ENCODE measurements at regions not wholly inside any gene's neighbourhood (a gene's known extent, or its start where the extent isn't known, plus 50 kb on each side); places are given as distances from the start of the nearest gene placed in this dataset.

DNA sequence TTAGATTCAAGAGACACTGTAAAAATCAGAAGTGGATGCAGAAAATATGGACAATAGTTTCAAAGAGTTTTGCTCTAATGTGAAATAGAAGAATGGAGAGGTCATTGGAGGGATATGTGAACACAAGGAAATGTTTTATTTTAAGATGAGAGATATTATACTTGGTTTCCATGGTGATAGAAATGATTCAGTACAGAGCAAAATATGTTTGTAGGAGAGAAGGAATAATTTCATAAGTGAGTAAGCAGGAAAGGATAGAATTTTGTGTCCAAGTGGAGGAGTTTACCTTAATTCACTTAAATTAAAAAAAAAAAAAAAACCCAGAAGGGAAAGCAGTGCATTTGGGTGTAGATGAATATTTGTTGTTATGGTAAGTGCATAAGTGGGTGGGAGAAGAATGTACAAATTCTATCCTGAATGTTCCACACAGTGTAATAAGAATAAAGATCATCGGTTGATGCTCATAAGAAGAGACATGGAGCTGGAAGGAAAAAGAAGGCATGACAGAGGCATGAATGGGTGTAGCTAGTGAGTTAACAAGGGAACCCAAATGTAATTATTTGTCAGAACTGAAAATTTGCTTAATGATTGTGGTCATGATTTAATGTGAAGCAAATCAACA, 688.9 kb upstream of the GJE1 start:
- ATAC-seq (no peak), DNase-seq (no peak)
- peaks cover 0 to 3% (median 0%) of the 10 kb centered on the region in 12 donors for H3K4me1 ChIP-seq
- H3K9me3 ChIP-seq, result peaks cover 0 to 16% (median 0%) of the 10 kb centered on the region in 12 donors
- no peaks in the 10 kb centered on the region for H3K27me3 ChIP-seq
- 96 to 100% (median 99%) methylated on average over 1 of the region's 1 CpG for WGBS, 4 donors
- H3K4me3 ChIP-seq, result no peak overlapping the region
- intact Hi-C loops (cut with DNase I), result no loop called here
- H3K36me3 ChIP-seq, result no peaks in the 10 kb centered on the region
- H3K27ac ChIP-seq, result no peak overlapping the region
- TF ChIP-seq POLR2A (IDR thresholded peaks at IDR 0.05), result no peak

DNA sequence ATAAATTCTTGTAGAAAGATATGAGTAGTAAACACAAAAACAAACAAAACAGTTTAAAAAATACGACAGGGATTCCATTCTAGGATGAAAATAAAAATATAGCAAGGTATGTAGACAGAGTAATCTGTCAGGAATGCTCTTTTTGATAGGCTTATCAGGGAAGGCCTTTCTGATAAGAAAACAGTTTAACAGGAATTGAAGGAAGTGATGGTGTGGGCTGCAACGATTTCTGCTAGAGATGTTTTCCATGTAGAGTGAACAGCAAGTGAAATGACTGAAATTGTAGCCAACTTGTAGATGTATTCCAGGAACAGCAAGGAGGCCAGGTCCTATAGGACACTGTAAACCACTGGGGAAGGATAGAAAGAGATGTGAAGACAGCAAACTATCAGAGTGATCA, 689.7 kb upstream of the GJE1 start:
- DNase-seq (no peak), ATAC-seq (no peak)
- H3K4me1 ChIP-seq, result peaks cover 0 to 3% (median 0%) of the 10 kb centered on the region in 12 donors
- H3K36me3 ChIP-seq, result no peaks in the 10 kb centered on the region
- 23 to 30% (median 27%) methylated on average over 2 of the region's 2 CpGs for WGBS, 4 donors
- H3K9me3 ChIP-seq, result peaks cover 0 to 16% (median 0%) of the 10 kb centered on the region in 12 donors
- TF ChIP-seq, protein P1, sequence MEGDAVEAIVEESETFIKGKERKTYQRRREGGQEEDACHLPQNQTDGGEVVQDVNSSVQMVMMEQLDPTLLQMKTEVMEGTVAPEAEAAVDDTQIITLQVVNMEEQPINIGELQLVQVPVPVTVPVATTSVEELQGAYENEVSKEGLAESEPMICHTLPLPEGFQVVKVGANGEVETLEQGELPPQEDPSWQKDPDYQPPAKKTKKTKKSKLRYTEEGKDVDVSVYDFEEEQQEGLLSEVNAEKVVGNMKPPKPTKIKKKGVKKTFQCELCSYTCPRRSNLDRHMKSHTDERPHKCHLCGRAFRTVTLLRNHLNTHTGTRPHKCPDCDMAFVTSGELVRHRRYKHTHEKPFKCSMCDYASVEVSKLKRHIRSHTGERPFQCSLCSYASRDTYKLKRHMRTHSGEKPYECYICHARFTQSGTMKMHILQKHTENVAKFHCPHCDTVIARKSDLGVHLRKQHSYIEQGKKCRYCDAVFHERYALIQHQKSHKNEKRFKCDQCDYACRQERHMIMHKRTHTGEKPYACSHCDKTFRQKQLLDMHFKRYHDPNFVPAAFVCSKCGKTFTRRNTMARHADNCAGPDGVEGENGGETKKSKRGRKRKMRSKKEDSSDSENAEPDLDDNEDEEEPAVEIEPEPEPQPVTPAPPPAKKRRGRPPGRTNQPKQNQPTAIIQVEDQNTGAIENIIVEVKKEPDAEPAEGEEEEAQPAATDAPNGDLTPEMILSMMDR (IDR thresholded peaks at IDR 0.05), result no peak
- TF ChIP-seq POLR2A (IDR thresholded peaks at IDR 0.05), result no peak
- no peak overlapping the region for H3K4me3 ChIP-seq
- H3K27me3 ChIP-seq, result no peaks in the 10 kb centered on the region
- no peak overlapping the region for H3K27ac ChIP-seq
- intact Hi-C loops (cut with DNase I), result no loop called here

DNA sequence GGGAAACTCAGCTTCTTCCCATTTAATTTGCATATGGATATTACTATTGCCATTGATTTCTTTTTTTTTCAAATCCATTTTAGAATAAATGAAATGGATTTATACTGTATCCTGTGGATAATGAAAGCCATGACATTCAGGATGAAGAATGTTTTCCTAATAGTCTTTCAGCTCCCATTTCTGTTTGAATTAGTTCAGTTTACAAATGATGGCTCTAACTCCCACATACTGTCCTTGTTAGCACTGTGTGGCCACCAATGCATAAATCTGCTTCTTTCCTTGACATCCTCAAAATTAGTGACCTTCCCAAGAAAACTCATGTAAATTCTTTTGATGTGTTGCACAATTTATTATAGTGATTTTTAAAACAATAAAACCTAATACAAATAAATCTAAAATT, 693.2 kb upstream of the GJE1 start:
- TF ChIP-seq, protein P1 (IDR thresholded peaks at IDR 0.05), result no peak
- TF ChIP-seq POLR2A (IDR thresholded peaks at IDR 0.05), result no peak
- Histone ChIP-seq H3K27ac (no peak overlapping the region), H3K4me1 (peaks cover 0 to 3% (median 0%) of the 10 kb centered on the region in 12 donors), H3K36me3 (no peaks in the 10 kb centered on the region), H3K9me3 (peaks cover 0 to 16% (median 0%) of the 10 kb centered on the region in 12 donors), H3K27me3 (no peaks in the 10 kb centered on the region), H3K4me3 (no peak overlapping the region)
- intact Hi-C loops (cut with DNase I), result no loop called here
- ATAC-seq, result no peak
- DNase-seq, result no peak

DNA sequence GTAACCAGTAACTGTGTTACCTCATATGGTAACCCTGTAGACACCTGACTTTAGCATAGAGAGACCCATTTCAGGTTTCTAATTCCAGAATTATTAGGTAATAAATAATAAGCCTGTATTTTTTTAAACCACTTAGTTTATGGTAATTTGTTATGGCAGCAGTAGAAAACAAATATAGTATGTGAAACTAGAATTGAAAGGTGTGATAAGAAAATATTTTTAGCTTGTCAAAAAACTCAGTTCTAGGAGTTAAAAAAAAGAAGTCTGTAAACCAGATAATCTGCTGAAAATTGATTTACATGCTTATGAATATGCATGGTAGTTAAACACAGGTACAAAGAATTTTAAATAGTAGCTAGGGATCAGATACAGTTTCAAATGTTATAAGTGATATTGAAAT, 695.0 kb upstream of the GJE1 start:
- H3K4me3 ChIP-seq, result no peak overlapping the region
- no peak for TF ChIP-seq POLR2A (IDR thresholded peaks at IDR 0.05)
- TF ChIP-seq, protein P1 (IDR thresholded peaks at IDR 0.05), result no peak
- intact Hi-C loops (cut with DNase I), result no loop called here
- peaks cover 0 to 21% (median 0%) of the 10 kb centered on the region in 12 donors for H3K9me3 ChIP-seq
- no peak overlapping the region for H3K27ac ChIP-seq
- no peak for ATAC-seq
- H3K36me3 ChIP-seq, result no peaks in the 10 kb centered on the region
- DNase-seq, result no peak
- H3K4me1 ChIP-seq, result no peaks in the 10 kb centered on the region
- H3K27me3 ChIP-seq, result no peaks in the 10 kb centered on the region

DNA sequence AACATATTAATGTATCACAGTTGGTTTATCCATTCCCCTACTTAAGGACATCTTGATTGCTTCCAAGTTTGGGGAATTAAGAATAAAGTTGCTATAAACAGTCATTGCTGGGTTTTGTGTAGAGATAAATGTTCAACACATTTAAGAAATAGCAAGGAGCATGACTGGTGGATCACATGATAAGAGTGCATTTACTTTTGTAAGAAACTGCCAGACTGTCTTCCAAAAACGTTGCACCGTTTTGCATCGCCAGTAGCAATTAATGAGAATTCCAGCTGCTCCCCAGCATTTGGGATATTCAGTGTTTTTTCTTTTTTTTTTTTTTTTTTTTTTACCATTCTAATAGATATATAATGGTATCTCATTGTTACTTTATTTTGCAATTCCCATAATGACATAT, 695.7 kb upstream of the GJE1 start:
- TF ChIP-seq, protein P1 (IDR thresholded peaks at IDR 0.05), result no peak
- TF ChIP-seq POLR2A (IDR thresholded peaks at IDR 0.05), result no peak
- intact Hi-C loops (cut with DNase I), result no loop called here

More for the DNA sequence above, 695.7 kb upstream of the GJE1 start:
- no peak for ATAC-seq
- no peaks in the 10 kb centered on the region for H3K4me1 ChIP-seq
- no peak for DNase-seq
- no peaks in the 10 kb centered on the region for H3K27me3 ChIP-seq
- no peaks in the 10 kb centered on the region for H3K36me3 ChIP-seq
- H3K9me3 ChIP-seq, result peaks cover 0 to 21% (median 0%) of the 10 kb centered on the region in 12 donors
- H3K27ac ChIP-seq, result no peak overlapping the region
- 39 to 62% (median 50%) methylated on average over 3 of the region's 3 CpGs for WGBS, 4 donors
- no peak overlapping the region for H3K4me3 ChIP-seq

Measured in heart left ventricle (tissue), 16 donors.